ENCODE measurements at regions not wholly inside any gene's neighbourhood (a gene's known extent, or its start where the extent isn't known, plus 50 kb on each side); places are given as distances from the start of the nearest gene placed in this dataset.

DNA sequence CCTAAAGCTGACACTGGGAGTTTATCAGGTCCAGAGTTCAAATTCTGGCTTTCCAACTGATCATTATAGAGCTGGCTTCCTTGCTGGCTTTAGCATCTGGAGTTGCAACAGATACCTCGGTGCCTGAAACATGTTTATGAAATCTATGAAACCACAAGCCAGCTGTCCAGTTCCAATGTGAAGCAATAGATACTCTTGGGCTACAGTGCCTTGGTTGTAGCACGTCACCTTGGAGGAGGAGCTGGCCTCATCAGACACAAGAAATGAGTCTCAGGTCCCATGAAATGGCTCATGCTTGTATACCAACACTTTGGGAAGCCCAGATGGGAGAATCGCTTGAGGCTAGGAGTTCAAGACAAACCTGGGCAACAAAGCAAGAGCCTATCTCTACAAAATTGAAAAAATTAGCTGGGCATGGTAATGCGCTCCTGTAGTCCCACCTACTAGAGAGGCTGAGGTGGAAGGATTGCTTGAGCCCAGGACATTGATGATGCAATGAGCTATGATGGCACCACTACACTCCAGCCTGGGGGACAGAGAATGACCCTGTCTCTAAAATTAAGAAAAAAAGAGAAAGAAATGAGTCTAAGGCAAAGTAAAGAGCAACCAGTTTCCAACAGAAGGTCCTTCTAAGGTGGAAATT, 132.5 kb upstream of the ZNF648 start:
- TF ChIP-seq, protein P1, sequence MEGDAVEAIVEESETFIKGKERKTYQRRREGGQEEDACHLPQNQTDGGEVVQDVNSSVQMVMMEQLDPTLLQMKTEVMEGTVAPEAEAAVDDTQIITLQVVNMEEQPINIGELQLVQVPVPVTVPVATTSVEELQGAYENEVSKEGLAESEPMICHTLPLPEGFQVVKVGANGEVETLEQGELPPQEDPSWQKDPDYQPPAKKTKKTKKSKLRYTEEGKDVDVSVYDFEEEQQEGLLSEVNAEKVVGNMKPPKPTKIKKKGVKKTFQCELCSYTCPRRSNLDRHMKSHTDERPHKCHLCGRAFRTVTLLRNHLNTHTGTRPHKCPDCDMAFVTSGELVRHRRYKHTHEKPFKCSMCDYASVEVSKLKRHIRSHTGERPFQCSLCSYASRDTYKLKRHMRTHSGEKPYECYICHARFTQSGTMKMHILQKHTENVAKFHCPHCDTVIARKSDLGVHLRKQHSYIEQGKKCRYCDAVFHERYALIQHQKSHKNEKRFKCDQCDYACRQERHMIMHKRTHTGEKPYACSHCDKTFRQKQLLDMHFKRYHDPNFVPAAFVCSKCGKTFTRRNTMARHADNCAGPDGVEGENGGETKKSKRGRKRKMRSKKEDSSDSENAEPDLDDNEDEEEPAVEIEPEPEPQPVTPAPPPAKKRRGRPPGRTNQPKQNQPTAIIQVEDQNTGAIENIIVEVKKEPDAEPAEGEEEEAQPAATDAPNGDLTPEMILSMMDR (IDR thresholded peaks at IDR 0.05) = no peak
- TF ChIP-seq ZFX (IDR thresholded peaks at IDR 0.05; ENCODE audit: borderline replicate concordance) = no peak
